H1 (cell line): ENCODE measurements at regions not wholly inside any gene's neighbourhood (a gene's known extent, or its start where the extent isn't known, plus 50 kb on each side); places are given as distances from the start of the nearest gene placed in this dataset.

Experiments used
- CHD7 ChIP-seq: fragments of 300-600 bp; sonication (generic); IDR thresholded peaks from 2 replicates; pipeline ENCODE4 v1.7.1; 2012; ENCODE audit warnings: low read length, moderate library complexity, mild to moderate bottlenecking, inconsistent platforms; ENCODE audit not compliant: insufficient replicate concordance
- POLR2A ChIP-seq, 2 experiments: IDR thresholded peaks; 1 replicate in 1 of 2; 2 replicates in 1 of 2; pipeline ENCODE4 v1.6.1; 2011; ENCODE audit warnings: low read depth in 2 of 2, low read length in 2 of 2, mild to moderate bottlenecking in 2 of 2; ENCODE audit errors: control extremely low read depth in 1 of 2
- TBP ChIP-seq: IDR thresholded peaks from 2 replicates; pipeline ENCODE4 v1.6.1; 2011; ENCODE audit warnings: low read depth, low read length, improper control_type of control experiment

- TF ChIP-seq CHD7 (no peak), TBP (no peak), POLR2A (IDR thresholded peaks at IDR 0.05; ENCODE audit: control extremely low read depth in 1 of 2, low read depth in 2 of 2, low read length in 2 of 2) (no peak)
These were observed 99.7 kb downstream of the MBL2 start (continued) for GRCh38 chr10:52672880-52673279.
